Liver (tissue), 8 donors: ENCODE measurements at regions not wholly inside any gene's neighbourhood (a gene's known extent, or its start where the extent isn't known, plus 50 kb on each side); places are given as distances from the start of the nearest gene placed in this dataset.

Experiments used
- DNase-seq: peaks from one replicate; pipeline ENCODE4 v3.0.0-alpha.2; 2017; ENCODE audit warnings: low spot score
- H3K27ac ChIP-seq, 2 donors: one replicate each; pipeline ENCODE4 v1.7.0; 2013; ENCODE audit warnings: inconsistent platforms in 2 of 2, low read length in 2 of 2, control low read depth in 1 of 2, low read depth in 1 of 2, mild to moderate bottlenecking in 1 of 2
- H3K27me3 ChIP-seq, 4 donors: one replicate each; pipeline versions ENCODE4 v1.6.1 to v1.7.0; 2013; ENCODE audit warnings: low read length in 3 of 4, inconsistent platforms in 1 of 4, mild to moderate bottlenecking in 1 of 4, moderate library complexity in 1 of 4; ENCODE audit not compliant: control insufficient read depth in 4 of 4, insufficient read depth in 4 of 4
- H3K36me3 ChIP-seq, 4 donors: one replicate each; pipeline versions ENCODE4 v1.6.1 to v1.7.0; 2013; ENCODE audit warnings: low read length in 3 of 4, mild to moderate bottlenecking in 3 of 4, low read depth in 1 of 4, moderate library complexity in 1 of 4; ENCODE audit not compliant: control insufficient read depth in 4 of 4, insufficient read depth in 3 of 4
- H3K4me1 ChIP-seq, 4 donors: one replicate each; pipeline versions ENCODE4 v1.6.1 to v1.7.0; 2013; ENCODE audit warnings: low read length in 3 of 4, mild to moderate bottlenecking in 3 of 4, moderate library complexity in 1 of 4; ENCODE audit not compliant: control insufficient read depth in 4 of 4, insufficient read depth in 4 of 4
- H3K4me3 ChIP-seq, 3 donors: one replicate each; pipeline versions ENCODE4 v1.6.1 to v1.7.0; 2013; ENCODE audit warnings: low read length in 3 of 3, control low read depth in 1 of 3, low read depth in 1 of 3, mild to moderate bottlenecking in 1 of 3
- H3K9ac ChIP-seq, 2 donors: one replicate each; pipeline ENCODE4 v1.7.0; 2013; ENCODE audit warnings: low read length in 2 of 2, mild to moderate bottlenecking in 2 of 2, moderate library complexity in 2 of 2, control low read depth in 1 of 2, low read depth in 1 of 2
- H3K9me3 ChIP-seq, 4 donors: one replicate each; pipeline versions ENCODE4 v1.6.1 to v1.7.0; 2013; ENCODE audit warnings: low read length in 3 of 4; ENCODE audit not compliant: control insufficient read depth in 4 of 4
- ATF3 ChIP-seq: IDR thresholded peaks from 2 replicates; pipeline ENCODE4 v1.6.1; 2016; ENCODE audit warnings: antibody characterized with exemption
- CTCF ChIP-seq: fragments of 150-350 bp; IDR thresholded peaks from 2 replicates; pipeline ENCODE4 v1.5.1; 2017; ENCODE audit warnings: improper control_type of control experiment, low read depth, low read length; ENCODE audit not compliant: missing input control
- EGR1 ChIP-seq, 2 donors: IDR thresholded peaks; 2 replicates each; pipeline ENCODE4 v1.6.1; 2016 to 2018; ENCODE audit warnings: antibody characterized with exemption in 2 of 2, low read depth in 2 of 2
- FOXA1 ChIP-seq: IDR thresholded peaks from 2 replicates; pipeline ENCODE4 v1.6.1; 2016; ENCODE audit warnings: antibody characterized with exemption
- FOXA2 ChIP-seq: IDR thresholded peaks from 2 replicates; pipeline ENCODE4 v1.6.1; 2016; ENCODE audit warnings: antibody characterized with exemption
- GABPA ChIP-seq, 2 donors: IDR thresholded peaks in 1 of 2; conservative IDR thresholded peaks in 1 of 2; 2 replicates each; pipeline ENCODE4 v1.6.1; 2016; ENCODE audit warnings: antibody characterized with exemption in 2 of 2, mild to moderate bottlenecking in 1 of 2, moderate library complexity in 1 of 2
- HNF4A ChIP-seq, 2 donors: conservative IDR thresholded peaks; 2 replicates each; pipeline ENCODE4 v1.6.1; 2016; ENCODE audit warnings: antibody characterized with exemption in 2 of 2, mild to moderate bottlenecking in 2 of 2
- HNF4G ChIP-seq: IDR thresholded peaks from 2 replicates; pipeline ENCODE4 v1.6.1; 2016; ENCODE audit warnings: antibody characterized with exemption
- JUND ChIP-seq, 2 donors: IDR thresholded peaks; 2 replicates each; pipeline ENCODE4 v1.6.1; 2016; ENCODE audit warnings: antibody characterized with exemption in 2 of 2
- MAX ChIP-seq: IDR thresholded peaks from 2 replicates; pipeline ENCODE4 v1.6.1; 2016; ENCODE audit warnings: antibody characterized with exemption
- NR2F2 ChIP-seq: IDR thresholded peaks from 2 replicates; pipeline ENCODE4 v1.6.1; 2016; ENCODE audit warnings: antibody characterized with exemption
- RAD21 ChIP-seq, 2 donors: IDR thresholded peaks; 2 replicates each; pipeline ENCODE4 v1.6.1; 2016; ENCODE audit warnings: antibody characterized with exemption in 2 of 2, mild to moderate bottlenecking in 2 of 2
- REST ChIP-seq: IDR thresholded peaks from 2 replicates; pipeline ENCODE4 v1.6.1; 2016; ENCODE audit warnings: antibody characterized with exemption, mild to moderate bottlenecking
- RXRA ChIP-seq, 2 donors: IDR thresholded peaks; 2 replicates each; pipeline ENCODE4 v1.6.1; 2017 to 2018; ENCODE audit warnings: antibody characterized with exemption in 2 of 2, mild to moderate bottlenecking in 1 of 2
- SP1 ChIP-seq: IDR thresholded peaks from 2 replicates; pipeline ENCODE4 v1.6.1; 2018; ENCODE audit warnings: antibody characterized with exemption, mild to moderate bottlenecking
- TAF1 ChIP-seq: conservative IDR thresholded peaks from 2 replicates; pipeline ENCODE4 v1.6.1; 2016; ENCODE audit warnings: antibody characterized with exemption, mild to moderate bottlenecking
- ZBTB33 ChIP-seq: IDR thresholded peaks from 2 replicates; pipeline ENCODE4 v1.6.1; 2016; ENCODE audit warnings: antibody characterized with exemption
- WGBS: extraction: QIAGEN DNeasy Blood & Tissue Kit; methylation state at CpG from one replicate; pipeline ENCODE4 v1.1.7; 2013; 5-methylcytosine and 5-hydroxymethylcytosine counted together
- donor health status: healthy.
- donor health status: healthy.
- donor health status: healthy.
- donor health status: healthy.
- donor health status: healthy.

- WGBS: 77% methylated on average over 13 of the region's 13 CpGs
- Histone ChIP-seq H3K4me3 (no peak overlapping the region), H3K36me3 (no peaks in the 10 kb centered on the region), H3K9me3 (no peaks in the 10 kb centered on the region), H3K9ac (no peak overlapping the region), H3K4me1 (no peaks in the 10 kb centered on the region), H3K27ac (no peak overlapping the region), H3K27me3 (no peaks in the 10 kb centered on the region)
- no peak for TF ChIP-seq HNF4G
- no peak for DNase-seq
Measured at GRCh38 chr2:3956892-3957291, 253.5 kb downstream of the DCDC2C start.

- no peaks in the 10 kb centered on the region for H3K36me3 ChIP-seq
- H3K27me3 ChIP-seq: peaks cover 0 to 4% (median 0%) of the 10 kb centered on the region in 4 donors
- H3K9me3 ChIP-seq: no peaks in the 10 kb centered on the region
- no peak overlapping the region for H3K27ac ChIP-seq
- no peak for DNase-seq
- H3K4me1 ChIP-seq: no peaks in the 10 kb centered on the region
- H3K4me3 ChIP-seq: no peak overlapping the region
- TF ChIP-seq FOXA1: no peak
- TF ChIP-seq EGR1 (IDR thresholded peaks at IDR 0.05; ENCODE audit: low read depth in 2 of 2): no peak
- no peak for TF ChIP-seq ATF3
- TF ChIP-seq NR2F2: no peak
- TF ChIP-seq HNF4A (conservative IDR thresholded peaks at IDR 0.05): no peak
- no peak for TF ChIP-seq FOXA2
- TF ChIP-seq ZBTB33: no peak
- TF ChIP-seq HNF4G: no peak
- no peak for TF ChIP-seq GABPA (IDR thresholded peaks at IDR 0.05 in 1 of 2, conservative IDR thresholded peaks at IDR 0.05 in 1 of 2)
- TF ChIP-seq JUND (IDR thresholded peaks at IDR 0.05): no peak
- TF ChIP-seq RAD21 (IDR thresholded peaks at IDR 0.05): no peak
- TF ChIP-seq SP1: no peak
- TF ChIP-seq RXRA (IDR thresholded peaks at IDR 0.05): no peak
- TF ChIP-seq TAF1: no peak
- TF ChIP-seq CTCF: no peak
- WGBS: 66% methylated on average over 9 of the region's 9 CpGs
- H3K9ac ChIP-seq: no peak overlapping the region
Measured at GRCh38 chr2:3958465-3958864, 255.1 kb downstream of the DCDC2C start.

- TF ChIP-seq SP1 (no peak), RXRA (IDR thresholded peaks at IDR 0.05) (no peak), RAD21 (IDR thresholded peaks at IDR 0.05) (no peak), MAX (no peak), FOXA2 (no peak), NR2F2 (no peak), ZBTB33 (no peak), ATF3 (no peak), REST (no peak), GABPA (IDR thresholded peaks at IDR 0.05 in 1 of 2, conservative IDR thresholded peaks at IDR 0.05 in 1 of 2) (no peak), EGR1 (IDR thresholded peaks at IDR 0.05; ENCODE audit: low read depth in 2 of 2) (no peak)
- no peak overlapping the region for H3K4me3 ChIP-seq
- H3K36me3 ChIP-seq: no peaks in the 10 kb centered on the region
- 56% methylated on average over 13 of the region's 13 CpGs for WGBS
- H3K27me3 ChIP-seq: peaks cover 0 to 4% (median 0%) of the 10 kb centered on the region in 4 donors
- DNase-seq: no peak
- H3K4me1 ChIP-seq: no peaks in the 10 kb centered on the region
- no peak overlapping the region for H3K27ac ChIP-seq
- no peak overlapping the region for H3K9ac ChIP-seq
- H3K9me3 ChIP-seq: no peaks in the 10 kb centered on the region
Measured at GRCh38 chr2:3958969-3959368, 255.6 kb downstream of the DCDC2C start.
